Endothelial cell of umbilical vein (primary cell): ENCODE measurements at regions not wholly inside any gene's neighbourhood (a gene's known extent, or its start where the extent isn't known, plus 50 kb on each side); places are given as distances from the start of the nearest gene placed in this dataset.

Experiments used
- EZH2 ChIP-seq: IDR thresholded peaks from 2 replicates; pipeline ENCODE4 v1.6.1; 2012; ENCODE audit warnings: borderline replicate concordance, low read depth, mild to moderate bottlenecking, moderate library complexity, low read length, inconsistent platforms; ENCODE audit not compliant: severe bottlenecking
- FOS ChIP-seq: IDR thresholded peaks from 2 replicates; pipeline ENCODE4 v1.6.1; 2011; ENCODE audit warnings: mild to moderate bottlenecking, low read length, moderate library complexity, borderline replicate concordance; ENCODE audit not compliant: insufficient read depth
- GATA2 ChIP-seq: IDR thresholded peaks from 2 replicates; pipeline ENCODE4 v1.7.0; 2011; ENCODE audit warnings: low read depth, mild to moderate bottlenecking, moderate library complexity, mixed read lengths, low read length; ENCODE audit not compliant: insufficient read length, insufficient read depth
- JUN ChIP-seq: IDR thresholded peaks from 2 replicates; pipeline ENCODE4 v1.6.1; 2011; ENCODE audit warnings: borderline replicate concordance, low read depth; ENCODE audit not compliant: insufficient read length, insufficient read depth
- MYC ChIP-seq: IDR thresholded peaks from one replicate; pipeline ENCODE4 v1.6.1; 2011; ENCODE audit warnings: mild to moderate bottlenecking, low read depth, low read length
- POLR2A ChIP-seq: IDR thresholded peaks from 2 replicates; pipeline ENCODE4 v1.6.1; 2012; ENCODE audit warnings: low read depth, mild to moderate bottlenecking, control low read depth, low read length
- POLR2AphosphoS5 ChIP-seq: IDR thresholded peaks from 2 replicates; pipeline ENCODE4 v1.6.1; 2012; ENCODE audit warnings: low read depth, mild to moderate bottlenecking, control low read depth, low read length, moderate library complexity; ENCODE audit not compliant: insufficient read depth
- TF ChIP-seq, protein P1 (sequence below), 2 donors: IDR thresholded peaks; 1 replicate in 1 of 2; 2 replicates in 1 of 2; pipeline ENCODE4 v1.5.1; 2011; ENCODE audit warnings: low read length in 2 of 2, mild to moderate bottlenecking in 2 of 2, moderate library complexity in 2 of 2, control low read depth in 1 of 2, inconsistent platforms in 1 of 2, low read depth in 1 of 2; ENCODE audit not compliant: insufficient read depth in 1 of 2; ENCODE audit errors: extremely low read depth in 1 of 2
- TF ChIP-seq, protein P2 (sequence below): IDR thresholded peaks from 2 replicates; pipeline ENCODE4 v1.6.1; 2011; ENCODE audit not compliant: insufficient read depth, insufficient read length

DNA sequence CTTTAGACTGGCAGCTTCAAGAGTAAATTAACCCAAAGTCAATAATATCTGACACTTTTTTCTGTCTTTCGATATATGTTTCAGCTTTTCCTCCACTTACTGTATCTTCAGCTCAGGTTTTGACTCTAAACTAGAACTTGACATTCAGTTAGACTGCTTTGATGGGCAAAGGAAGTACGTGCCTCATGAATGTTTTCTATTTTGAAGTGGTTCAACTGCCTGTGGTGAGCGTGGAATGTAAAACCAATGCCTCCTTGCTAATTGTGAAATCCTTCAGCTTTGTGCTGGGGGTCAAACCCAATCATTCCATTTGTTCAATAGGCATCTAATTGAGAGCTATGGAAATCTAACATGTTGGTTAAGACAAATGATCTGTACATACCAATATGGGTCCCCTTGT is 857.0 kb upstream of the HTR2C start:
- TF ChIP-seq JUN: no peak
- TF ChIP-seq, protein P1, sequence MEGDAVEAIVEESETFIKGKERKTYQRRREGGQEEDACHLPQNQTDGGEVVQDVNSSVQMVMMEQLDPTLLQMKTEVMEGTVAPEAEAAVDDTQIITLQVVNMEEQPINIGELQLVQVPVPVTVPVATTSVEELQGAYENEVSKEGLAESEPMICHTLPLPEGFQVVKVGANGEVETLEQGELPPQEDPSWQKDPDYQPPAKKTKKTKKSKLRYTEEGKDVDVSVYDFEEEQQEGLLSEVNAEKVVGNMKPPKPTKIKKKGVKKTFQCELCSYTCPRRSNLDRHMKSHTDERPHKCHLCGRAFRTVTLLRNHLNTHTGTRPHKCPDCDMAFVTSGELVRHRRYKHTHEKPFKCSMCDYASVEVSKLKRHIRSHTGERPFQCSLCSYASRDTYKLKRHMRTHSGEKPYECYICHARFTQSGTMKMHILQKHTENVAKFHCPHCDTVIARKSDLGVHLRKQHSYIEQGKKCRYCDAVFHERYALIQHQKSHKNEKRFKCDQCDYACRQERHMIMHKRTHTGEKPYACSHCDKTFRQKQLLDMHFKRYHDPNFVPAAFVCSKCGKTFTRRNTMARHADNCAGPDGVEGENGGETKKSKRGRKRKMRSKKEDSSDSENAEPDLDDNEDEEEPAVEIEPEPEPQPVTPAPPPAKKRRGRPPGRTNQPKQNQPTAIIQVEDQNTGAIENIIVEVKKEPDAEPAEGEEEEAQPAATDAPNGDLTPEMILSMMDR (IDR thresholded peaks at IDR 0.05; ENCODE audit: extremely low read depth in 1 of 2, insufficient read depth in 1 of 2, low read depth in 1 of 2, low read length in 2 of 2): no peak
- no peak for TF ChIP-seq POLR2A
- TF ChIP-seq POLR2AphosphoS5: no peak
- TF ChIP-seq GATA2: no peak
- TF ChIP-seq MYC: no peak
- no peak for TF ChIP-seq EZH2
- TF ChIP-seq, protein P2, sequence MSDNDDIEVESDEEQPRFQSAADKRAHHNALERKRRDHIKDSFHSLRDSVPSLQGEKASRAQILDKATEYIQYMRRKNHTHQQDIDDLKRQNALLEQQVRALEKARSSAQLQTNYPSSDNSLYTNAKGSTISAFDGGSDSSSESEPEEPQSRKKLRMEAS: no peak
- TF ChIP-seq FOS: no peak
